ENCODE measurements at regions not wholly inside any gene's neighbourhood (a gene's known extent, or its start where the extent isn't known, plus 50 kb on each side); places are given as distances from the start of the nearest gene placed in this dataset.

- Histone ChIP-seq H3K4me3 (replicated peaks; ENCODE audit: low read depth, low read length) (no peak overlapping the region), H3K27me3 (replicated peaks; ENCODE audit: control insufficient read depth, insufficient read depth, low read length) (no peaks in the 10 kb centered on the region), H3K36me3 (ENCODE audit: control insufficient read depth, insufficient read depth, low read length) (no peaks in the 10 kb centered on the region)
- DNase-seq (ENCODE audit: extremely low read depth, insufficient read length): no peak
- TF ChIP-seq CTCF (IDR thresholded peaks at IDR 0.05; ENCODE audit: insufficient read depth, low read length, poor library complexity, severe bottlenecking): no peak
Measured at GRCh38 chr13:60869941-60870613, 473.1 kb downstream of the TDRD3 start.

- no peak for DNase-seq (ENCODE audit: extremely low read depth, insufficient read length)
- no peak for TF ChIP-seq CTCF (IDR thresholded peaks at IDR 0.05; ENCODE audit: insufficient read depth, low read length, poor library complexity, severe bottlenecking)
- Histone ChIP-seq H3K27me3 (replicated peaks; ENCODE audit: control insufficient read depth, insufficient read depth, low read length) (no peaks in the 10 kb centered on the region), H3K36me3 (ENCODE audit: control insufficient read depth, insufficient read depth, low read length) (no peaks in the 10 kb centered on the region), H3K4me3 (replicated peaks; ENCODE audit: low read depth, low read length) (no peak overlapping the region)
Measured at GRCh38 chr13:60869225-60869624, 472.2 kb downstream of the TDRD3 start.

- H3K27me3 ChIP-seq (replicated peaks; ENCODE audit: control insufficient read depth, insufficient read depth, low read length): no peaks in the 10 kb centered on the region
- H3K36me3 ChIP-seq (ENCODE audit: control insufficient read depth, insufficient read depth, low read length): no peaks in the 10 kb centered on the region
- TF ChIP-seq CTCF (IDR thresholded peaks at IDR 0.05; ENCODE audit: insufficient read depth, low read length, poor library complexity, severe bottlenecking): no peak
- DNase-seq (ENCODE audit: extremely low read depth, insufficient read length): no peak
- H3K4me3 ChIP-seq (replicated peaks; ENCODE audit: low read depth, low read length): no peak overlapping the region
Measured at GRCh38 chr13:60862036-60862435, 465.0 kb downstream of the TDRD3 start.

- no peak for TF ChIP-seq CTCF (IDR thresholded peaks at IDR 0.05; ENCODE audit: insufficient read depth, low read length, poor library complexity, severe bottlenecking)
- no peaks in the 10 kb centered on the region for H3K36me3 ChIP-seq (ENCODE audit: control insufficient read depth, insufficient read depth, low read length)
- DNase-seq (ENCODE audit: extremely low read depth, insufficient read length): no peak
Measured at GRCh38 chr13:60857698-60858097, 460.7 kb downstream of the TDRD3 start.

GRCh38 chr13:60852886-60853285, 455.9 kb downstream of the TDRD3 start:
- Histone ChIP-seq H3K4me3 (replicated peaks; ENCODE audit: low read depth, low read length) (no peak overlapping the region), H3K36me3 (ENCODE audit: control insufficient read depth, insufficient read depth, low read length) (no peaks in the 10 kb centered on the region), H3K27me3 (replicated peaks; ENCODE audit: control insufficient read depth, insufficient read depth, low read length) (no peaks in the 10 kb centered on the region)
- TF ChIP-seq CTCF (IDR thresholded peaks at IDR 0.05; ENCODE audit: insufficient read depth, low read length, poor library complexity, severe bottlenecking): no peak
- no peak for DNase-seq (ENCODE audit: extremely low read depth, insufficient read length)

More at GRCh38 chr13:60857698-60858097, 460.7 kb downstream of the TDRD3 start:
- Histone ChIP-seq H3K4me3 (replicated peaks; ENCODE audit: low read depth, low read length) (no peak overlapping the region), H3K27me3 (replicated peaks; ENCODE audit: control insufficient read depth, insufficient read depth, low read length) (no peaks in the 10 kb centered on the region)

GRCh38 chr13:60851378-60851777, 454.4 kb downstream of the TDRD3 start:
- DNase-seq (ENCODE audit: extremely low read depth, insufficient read length): no peak
- no peak for TF ChIP-seq CTCF (IDR thresholded peaks at IDR 0.05; ENCODE audit: insufficient read depth, low read length, poor library complexity, severe bottlenecking)
- no peaks in the 10 kb centered on the region for H3K27me3 ChIP-seq (replicated peaks; ENCODE audit: control insufficient read depth, insufficient read depth, low read length)
- H3K36me3 ChIP-seq (ENCODE audit: control insufficient read depth, insufficient read depth, low read length): no peaks in the 10 kb centered on the region
- no peak overlapping the region for H3K4me3 ChIP-seq (replicated peaks; ENCODE audit: low read depth, low read length)
